ENCODE measurements at regions not wholly inside any gene's neighbourhood (a gene's known extent, or its start where the extent isn't known, plus 50 kb on each side); places are given as distances from the start of the nearest gene placed in this dataset.

DNA sequence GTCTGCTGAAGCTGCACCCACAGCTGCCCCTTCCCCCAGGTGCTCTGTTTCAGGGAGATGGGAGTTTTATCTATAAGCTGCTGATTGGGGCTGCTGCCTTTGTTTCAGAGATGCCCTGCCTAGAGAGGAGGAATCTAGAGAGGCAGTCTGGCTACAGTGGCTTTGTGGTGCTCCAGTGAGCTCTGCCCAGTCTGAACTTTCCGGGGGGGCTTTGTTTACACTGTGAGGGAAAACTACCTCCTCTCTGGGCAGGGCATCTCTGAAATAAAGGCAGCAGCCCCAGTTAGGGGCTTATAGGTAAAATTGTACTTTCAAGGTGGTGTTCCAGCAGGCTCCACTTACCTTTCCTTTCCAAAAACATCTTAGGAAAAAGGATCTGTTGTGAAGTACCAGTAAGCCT lies 242.2 kb downstream of the SPRY1 start:
- Histone ChIP-seq H4K20me1 (ENCODE audit: insufficient read depth) (no peaks in the 10 kb centered on the region), H3K4me3 (IDR thresholded peaks at IDR 0.05; ENCODE audit: insufficient read depth, low read depth, low read length) (no peak overlapping the region), H3K27me3 (ENCODE audit: insufficient read depth, low read depth) (no peaks in the 10 kb centered on the region), H3K9ac (no peak overlapping the region), H3K27ac (no peak overlapping the region), H3K4me1 (ENCODE audit: low read depth, poor library complexity, severe bottlenecking) (no peaks in the 10 kb centered on the region), H3K79me2 (ENCODE audit: insufficient read depth, low read depth) (no peaks in the 10 kb centered on the region), H3K4me2 (no peak overlapping the region), H2AFZ (ENCODE audit: low read depth) (no peak overlapping the region), H3K36me3 (ENCODE audit: insufficient read depth) (no peaks in the 10 kb centered on the region)
- TF ChIP-seq, protein P1, sequence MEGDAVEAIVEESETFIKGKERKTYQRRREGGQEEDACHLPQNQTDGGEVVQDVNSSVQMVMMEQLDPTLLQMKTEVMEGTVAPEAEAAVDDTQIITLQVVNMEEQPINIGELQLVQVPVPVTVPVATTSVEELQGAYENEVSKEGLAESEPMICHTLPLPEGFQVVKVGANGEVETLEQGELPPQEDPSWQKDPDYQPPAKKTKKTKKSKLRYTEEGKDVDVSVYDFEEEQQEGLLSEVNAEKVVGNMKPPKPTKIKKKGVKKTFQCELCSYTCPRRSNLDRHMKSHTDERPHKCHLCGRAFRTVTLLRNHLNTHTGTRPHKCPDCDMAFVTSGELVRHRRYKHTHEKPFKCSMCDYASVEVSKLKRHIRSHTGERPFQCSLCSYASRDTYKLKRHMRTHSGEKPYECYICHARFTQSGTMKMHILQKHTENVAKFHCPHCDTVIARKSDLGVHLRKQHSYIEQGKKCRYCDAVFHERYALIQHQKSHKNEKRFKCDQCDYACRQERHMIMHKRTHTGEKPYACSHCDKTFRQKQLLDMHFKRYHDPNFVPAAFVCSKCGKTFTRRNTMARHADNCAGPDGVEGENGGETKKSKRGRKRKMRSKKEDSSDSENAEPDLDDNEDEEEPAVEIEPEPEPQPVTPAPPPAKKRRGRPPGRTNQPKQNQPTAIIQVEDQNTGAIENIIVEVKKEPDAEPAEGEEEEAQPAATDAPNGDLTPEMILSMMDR (conservative IDR thresholded peaks at IDR 0.05; ENCODE audit: low read depth, low read length): no peak

DNA sequence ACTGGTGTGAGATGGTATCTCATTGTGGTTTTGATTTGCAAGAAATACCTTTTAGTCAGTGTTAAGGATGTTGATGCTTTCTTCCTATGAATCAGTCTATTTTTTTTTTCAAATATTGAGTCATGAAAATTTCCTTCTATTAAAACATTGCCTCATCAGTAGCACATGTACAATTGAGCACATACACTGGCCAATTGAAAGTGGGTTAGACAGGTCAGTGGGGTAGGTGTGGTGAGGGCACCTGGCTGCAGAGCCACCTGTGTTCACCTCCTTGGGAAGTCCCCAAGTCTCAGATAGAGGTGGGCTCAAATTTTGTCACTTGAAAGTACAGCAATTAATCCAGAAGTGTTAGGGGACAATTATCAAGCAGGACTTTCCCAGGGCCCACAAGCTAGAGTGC lies 243.7 kb downstream of the SPRY1 start:
- no peaks in the 10 kb centered on the region for H3K27me3 ChIP-seq (ENCODE audit: insufficient read depth, low read depth)
- H3K9ac ChIP-seq: no peak overlapping the region
- H3K27ac ChIP-seq: no peak overlapping the region
- no peaks in the 10 kb centered on the region for H3K4me1 ChIP-seq (ENCODE audit: low read depth, poor library complexity, severe bottlenecking)
- no peak overlapping the region for H3K4me2 ChIP-seq
- TF ChIP-seq, protein P1 (conservative IDR thresholded peaks at IDR 0.05; ENCODE audit: low read depth, low read length): no peak
- no peaks in the 10 kb centered on the region for H3K79me2 ChIP-seq (ENCODE audit: insufficient read depth, low read depth)
- H3K4me3 ChIP-seq (IDR thresholded peaks at IDR 0.05; ENCODE audit: insufficient read depth, low read depth, low read length): no peak overlapping the region
- no peak overlapping the region for H2AFZ ChIP-seq (ENCODE audit: low read depth)
- H4K20me1 ChIP-seq (ENCODE audit: insufficient read depth): no peaks in the 10 kb centered on the region
- H3K36me3 ChIP-seq (ENCODE audit: insufficient read depth): no peaks in the 10 kb centered on the region

DNA sequence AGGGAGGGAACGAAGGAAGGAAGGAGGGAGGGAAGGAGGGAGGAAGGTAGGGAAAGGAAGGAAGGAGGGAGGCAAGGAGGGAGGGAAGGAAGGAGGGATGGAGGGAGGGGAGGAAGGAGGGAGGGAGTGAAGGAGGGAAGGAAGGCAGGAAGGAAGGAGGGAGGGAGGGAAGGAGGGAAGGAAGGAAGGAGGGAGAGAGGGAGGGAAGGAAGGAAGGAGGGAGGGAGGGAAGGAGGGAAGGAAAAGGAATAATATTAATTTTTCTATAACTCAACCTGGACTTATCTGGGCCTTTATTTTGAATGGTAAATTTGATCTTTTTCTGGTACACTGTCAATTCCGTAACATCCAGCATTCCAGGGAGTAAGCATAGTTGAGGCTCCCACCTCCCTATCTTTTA lies 244.2 kb downstream of the SPRY1 start:
- no peaks in the 10 kb centered on the region for H3K79me2 ChIP-seq (ENCODE audit: insufficient read depth, low read depth)

DNA sequence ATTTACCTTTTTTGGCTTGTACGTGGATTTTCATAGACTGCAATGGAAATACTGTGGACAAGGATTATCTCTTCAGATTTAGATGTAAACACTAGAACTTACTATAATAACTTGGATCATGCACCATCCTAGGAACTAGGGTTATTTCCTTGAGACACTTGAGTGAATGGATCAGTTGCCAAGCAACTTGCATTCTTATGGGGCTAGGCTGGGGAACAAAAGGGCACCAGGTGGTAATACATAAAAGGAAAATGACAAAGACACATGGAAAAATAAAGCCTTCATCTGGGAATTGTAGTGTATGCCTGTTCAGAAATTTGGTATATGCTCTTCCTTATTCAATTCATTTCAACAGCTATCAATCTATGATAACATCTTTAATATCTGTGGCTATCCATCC lies 247.1 kb downstream of the SPRY1 start:
- Histone ChIP-seq H3K4me1 (ENCODE audit: low read depth, poor library complexity, severe bottlenecking) (no peaks in the 10 kb centered on the region), H3K4me3 (IDR thresholded peaks at IDR 0.05; ENCODE audit: insufficient read depth, low read depth, low read length) (no peak overlapping the region), H3K4me2 (no peak overlapping the region), H3K27me3 (ENCODE audit: insufficient read depth, low read depth) (no peaks in the 10 kb centered on the region), H3K79me2 (ENCODE audit: insufficient read depth, low read depth) (no peaks in the 10 kb centered on the region), H3K9ac (no peak overlapping the region), H4K20me1 (ENCODE audit: insufficient read depth) (no peaks in the 10 kb centered on the region), H2AFZ (ENCODE audit: low read depth) (no peak overlapping the region), H3K27ac (no peak overlapping the region), H3K36me3 (ENCODE audit: insufficient read depth) (no peaks in the 10 kb centered on the region)
- TF ChIP-seq, protein P1 (conservative IDR thresholded peaks at IDR 0.05; ENCODE audit: low read depth, low read length): no peak

More for the DNA sequence above, 244.2 kb downstream of the SPRY1 start:
- H4K20me1 ChIP-seq (ENCODE audit: insufficient read depth): no peaks in the 10 kb centered on the region
- H3K36me3 ChIP-seq (ENCODE audit: insufficient read depth): no peaks in the 10 kb centered on the region
- H2AFZ ChIP-seq (ENCODE audit: low read depth): no peak overlapping the region
- H3K4me2 ChIP-seq: no peak overlapping the region
- no peak overlapping the region for H3K4me3 ChIP-seq (IDR thresholded peaks at IDR 0.05; ENCODE audit: insufficient read depth, low read depth, low read length)
- H3K27me3 ChIP-seq (ENCODE audit: insufficient read depth, low read depth): no peaks in the 10 kb centered on the region
- H3K9ac ChIP-seq: no peak overlapping the region
- no peak overlapping the region for H3K27ac ChIP-seq
- H3K4me1 ChIP-seq (ENCODE audit: low read depth, poor library complexity, severe bottlenecking): no peaks in the 10 kb centered on the region
- TF ChIP-seq, protein P1 (conservative IDR thresholded peaks at IDR 0.05; ENCODE audit: low read depth, low read length): no peak

Measured in KMS-11 (cell line).